Neural progenitor cell (in vitro differentiated cells): ENCODE measurements at regions not wholly inside any gene's neighbourhood (a gene's known extent, or its start where the extent isn't known, plus 50 kb on each side); places are given as distances from the start of the nearest gene placed in this dataset.

Experiments used
- DNase-seq: peaks from one replicate; pipeline ENCODE4 v3.0.0-alpha.2; 2016; ENCODE audit warnings: low spot score
- H2AFZ ChIP-seq: fragments of 200-600 bp; sonication (generic); replicated peaks from 2 replicates; pipeline ENCODE4 v1.6.1; 2016; ENCODE audit warnings: antibody characterized with exemption
- H3F3A ChIP-seq: fragments of 200-600 bp; sonication (generic); 2 replicates; pipeline ENCODE4 v1.6.1; 2016; ENCODE audit warnings: antibody characterized with exemption, low read depth
- H3K27ac ChIP-seq: fragments of 200-600 bp; sonication (generic); 2 replicates; pipeline ENCODE4 v1.5.1; 2016; ENCODE audit warnings: mild to moderate bottlenecking
- H3K27me3 ChIP-seq: fragments of 200-600 bp; sonication (generic); 2 replicates; pipeline ENCODE4 v1.6.1; 2016; ENCODE audit warnings: mild to moderate bottlenecking, moderate library complexity
- H3K36me3 ChIP-seq: fragments of 200-600 bp; sonication (generic); 2 replicates; pipeline ENCODE4 v1.5.1; 2016
- H3K4me1 ChIP-seq: fragments of 200-600 bp; sonication (generic); 2 replicates; pipeline ENCODE4 v1.6.1; 2016; ENCODE audit warnings: mixed run types
- H3K4me2 ChIP-seq: fragments of 200-600 bp; sonication (generic); 2 replicates; pipeline ENCODE4 v1.6.1; 2016
- H3K4me3 ChIP-seq: fragments of 200-600 bp; sonication (generic); 2 replicates; pipeline ENCODE4 v1.5.1; 2016
- H3K79me2 ChIP-seq: fragments of 200-600 bp; sonication (generic); 2 replicates; pipeline ENCODE4 v1.6.1; 2016; ENCODE audit warnings: low read depth
- H3K9ac ChIP-seq: fragments of 200-600 bp; sonication (generic); 2 replicates; pipeline ENCODE4 v1.6.1; 2016
- H3K9me3 ChIP-seq: fragments of 200-600 bp; sonication (generic); 2 replicates; pipeline ENCODE4 v1.5.1; 2016; ENCODE audit warnings: low read depth
- H4K20me1 ChIP-seq: fragments of 200-600 bp; sonication (generic); 2 replicates; pipeline ENCODE4 v1.6.1; 2016; ENCODE audit warnings: low read depth
- H3K27ac Mint-ChIP-seq: 3 replicates; pipeline ENCODE4 v1.8.0; 2021; ENCODE audit warnings: mixed read lengths
- H3K27me3 Mint-ChIP-seq: 2 replicates; pipeline ENCODE4 v1.8.0; 2022; ENCODE audit warnings: low read depth, mild to moderate bottlenecking, inconsistent platforms, moderate library complexity, mixed read lengths; ENCODE audit not compliant: insufficient read depth
- H3K36me3 Mint-ChIP-seq: 3 replicates; pipeline ENCODE4 v1.8.0; 2021; ENCODE audit warnings: mixed read lengths
- H3K4me1 Mint-ChIP-seq: 3 replicates; pipeline ENCODE4 v1.8.0; 2021; ENCODE audit warnings: mixed read lengths
- H3K4me3 Mint-ChIP-seq: 3 replicates; pipeline ENCODE4 v1.8.0; 2021; ENCODE audit warnings: mild to moderate bottlenecking, moderate library complexity, mixed read lengths
- H3K9me3 Mint-ChIP-seq: 3 replicates; pipeline ENCODE4 v1.8.0; 2020; ENCODE audit warnings: mixed read lengths
- CTCF ChIP-seq: fragments of 200-600 bp; sonication (generic); IDR thresholded peaks from 2 replicates; pipeline ENCODE4 v1.5.1; 2017; ENCODE audit warnings: antibody characterized with exemption, mild to moderate bottlenecking
- EZH2 ChIP-seq: fragments of 200-600 bp; sonication (generic); IDR thresholded peaks from 2 replicates; pipeline ENCODE4 v1.6.1; 2017; ENCODE audit warnings: antibody characterized with exemption, mild to moderate bottlenecking, moderate library complexity
- EZH2phosphoT487 ChIP-seq: fragments of 200-600 bp; sonication (generic); IDR thresholded peaks from 2 replicates; pipeline ENCODE4 v1.6.1; 2017; ENCODE audit warnings: antibody characterized with exemption

- TF ChIP-seq EZH2phosphoT487 (no peak), CTCF (no peak), EZH2 (no peak)
- H3K4me3 Mint-ChIP-seq: no peak overlapping the region
- peaks cover 16% of the 10 kb centered on the region for H3K4me1 ChIP-seq
- no peak overlapping the region for H2AFZ ChIP-seq
- H3K27ac ChIP-seq: no peak overlapping the region
- no peaks in the 10 kb centered on the region for H3K27me3 Mint-ChIP-seq
- no peak overlapping the region for H3K27ac Mint-ChIP-seq
- H3K4me3 ChIP-seq: no peak overlapping the region
- H3K36me3 ChIP-seq: no peaks in the 10 kb centered on the region
- no peaks in the 10 kb centered on the region for H3K36me3 Mint-ChIP-seq
- peaks cover 8% of the 10 kb centered on the region for H3K9me3 Mint-ChIP-seq
- peaks cover 34% of the 10 kb centered on the region for H3K4me1 Mint-ChIP-seq
- H3K4me2 ChIP-seq: no peak overlapping the region
- peaks cover 5% of the 10 kb centered on the region for H3F3A ChIP-seq
- H3K79me2 ChIP-seq: no peaks in the 10 kb centered on the region
- H3K9me3 ChIP-seq: no peaks in the 10 kb centered on the region
- H3K9ac ChIP-seq: no peak overlapping the region
- DNase-seq: no peak
- no peaks in the 10 kb centered on the region for H4K20me1 ChIP-seq
- H3K27me3 ChIP-seq: no peaks in the 10 kb centered on the region
Observed at GRCh38 chr6:167449094-167449861, 124.4 kb downstream of the TTLL2 start.

GRCh38 chr6:167450626-167451025 lies 125.7 kb downstream of the TTLL2 start:
- no peak for TF ChIP-seq EZH2
- no peak for TF ChIP-seq CTCF
- no peak for TF ChIP-seq EZH2phosphoT487
- Mint-ChIP-seq H3K4me1 (peaks cover 24% of the 10 kb centered on the region), H3K36me3 (no peaks in the 10 kb centered on the region), H3K4me3 (no peak overlapping the region), H3K9me3 (peaks cover 3% of the 10 kb centered on the region), H3K27ac (no peak overlapping the region), H3K27me3 (peaks cover 3% of the 10 kb centered on the region)
- Histone ChIP-seq H3K4me3 (no peak overlapping the region), H3K27ac (no peak overlapping the region), H3K9ac (no peak overlapping the region), H3K36me3 (no peaks in the 10 kb centered on the region), H2AFZ (no peak overlapping the region), H3K4me2 (no peak overlapping the region), H3F3A (no peaks in the 10 kb centered on the region), H3K79me2 (no peaks in the 10 kb centered on the region), H4K20me1 (no peaks in the 10 kb centered on the region), H3K9me3 (no peaks in the 10 kb centered on the region), H3K27me3 (no peaks in the 10 kb centered on the region), H3K4me1 (peaks cover 12% of the 10 kb centered on the region)
- no peak for DNase-seq

- peaks cover 15% of the 10 kb centered on the region for H3K4me1 ChIP-seq
- no peak overlapping the region for H3K27ac Mint-ChIP-seq
- no peaks in the 10 kb centered on the region for H3K9me3 ChIP-seq
- H3K36me3 Mint-ChIP-seq: no peaks in the 10 kb centered on the region
- no peak overlapping the region for H3K27ac ChIP-seq
- H3K36me3 ChIP-seq: no peaks in the 10 kb centered on the region
- H3K9ac ChIP-seq: no peak overlapping the region
- no peaks in the 10 kb centered on the region for H4K20me1 ChIP-seq
- peaks cover 11% of the 10 kb centered on the region for H3K4me1 Mint-ChIP-seq
- peaks cover 2% of the 10 kb centered on the region for H3K9me3 Mint-ChIP-seq
- no peak overlapping the region for H3K4me2 ChIP-seq
- H3K27me3 ChIP-seq: no peaks in the 10 kb centered on the region
- no peaks in the 10 kb centered on the region for H3K79me2 ChIP-seq
- H2AFZ ChIP-seq: no peak overlapping the region
- H3F3A ChIP-seq: peaks cover 11% of the 10 kb centered on the region
- no peak for TF ChIP-seq EZH2
- no peak for TF ChIP-seq EZH2phosphoT487
- no peak for TF ChIP-seq CTCF
- H3K4me3 Mint-ChIP-seq: no peak overlapping the region
- peaks cover 4% of the 10 kb centered on the region for H3K27me3 Mint-ChIP-seq
- no peak overlapping the region for H3K4me3 ChIP-seq
- no peak for DNase-seq
Observed at GRCh38 chr6:167452338-167453081, 127.6 kb downstream of the TTLL2 start.
